ENCODE measurements at regions not wholly inside any gene's neighbourhood (a gene's known extent, or its start where the extent isn't known, plus 50 kb on each side); places are given as distances from the start of the nearest gene placed in this dataset.

DNA sequence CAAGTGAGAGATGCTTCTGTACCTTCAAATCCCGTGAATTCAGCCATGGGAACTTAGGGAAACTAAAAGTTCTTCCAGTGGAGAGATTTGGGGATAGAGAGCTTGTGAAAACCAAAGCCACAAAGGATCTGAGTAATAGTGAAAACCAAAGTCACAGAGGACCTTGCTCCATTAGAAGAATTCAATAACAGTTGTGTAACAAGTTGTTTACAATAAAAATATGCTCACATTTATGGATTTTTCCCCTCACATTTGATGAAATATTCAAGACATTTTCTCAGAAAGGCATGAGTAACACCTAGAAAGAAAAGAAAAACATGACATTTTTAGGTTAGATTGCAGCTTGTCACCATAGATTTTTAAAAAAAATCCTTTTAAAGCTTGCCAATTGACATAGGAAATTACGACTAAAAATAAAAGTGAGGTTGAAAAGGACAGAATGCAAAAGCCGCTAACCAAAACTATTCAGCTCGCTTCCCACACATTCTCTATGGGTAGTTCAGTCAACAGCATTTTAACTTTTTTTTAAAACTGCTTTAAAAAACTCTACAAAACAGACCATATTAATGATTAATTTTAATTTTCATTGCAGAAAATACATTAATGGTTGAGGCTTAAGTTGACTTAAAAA is 113.2 kb downstream of the CAND1 start:
- Histone ChIP-seq H3K4me3 (no peak overlapping the region), H3K36me3 (no peaks in the 10 kb centered on the region), H3K27ac (no peak overlapping the region), H4K20me1 (ENCODE audit: low read depth) (no peaks in the 10 kb centered on the region), H3K27me3 (no peaks in the 10 kb centered on the region), H3K4me1 (no peaks in the 10 kb centered on the region), H3K9me3 (ENCODE audit: low read depth) (no peaks in the 10 kb centered on the region), H3F3A (ENCODE audit: low read depth) (no peaks in the 10 kb centered on the region), H3K4me2 (no peak overlapping the region), H2AFZ (replicated peaks) (no peak overlapping the region), H3K79me2 (ENCODE audit: low read depth) (no peaks in the 10 kb centered on the region), H3K9ac (no peak overlapping the region)
- H3K4me3 Mint-ChIP-seq: no peak overlapping the region
- no peaks in the 10 kb centered on the region for H3K9me3 Mint-ChIP-seq
- H3K36me3 Mint-ChIP-seq: no peaks in the 10 kb centered on the region
- H3K27me3 Mint-ChIP-seq (ENCODE audit: insufficient read depth, low read depth): no peaks in the 10 kb centered on the region
- no peak for TF ChIP-seq CTCF (IDR thresholded peaks at IDR 0.05)
- no peak for TF ChIP-seq EZH2 (IDR thresholded peaks at IDR 0.05)
- TF ChIP-seq EZH2phosphoT487 (IDR thresholded peaks at IDR 0.05): no peak
- DNase-seq (ENCODE audit: low spot score): no peak
- H3K4me1 Mint-ChIP-seq: no peaks in the 10 kb centered on the region
- H3K27ac Mint-ChIP-seq: no peak overlapping the region

DNA sequence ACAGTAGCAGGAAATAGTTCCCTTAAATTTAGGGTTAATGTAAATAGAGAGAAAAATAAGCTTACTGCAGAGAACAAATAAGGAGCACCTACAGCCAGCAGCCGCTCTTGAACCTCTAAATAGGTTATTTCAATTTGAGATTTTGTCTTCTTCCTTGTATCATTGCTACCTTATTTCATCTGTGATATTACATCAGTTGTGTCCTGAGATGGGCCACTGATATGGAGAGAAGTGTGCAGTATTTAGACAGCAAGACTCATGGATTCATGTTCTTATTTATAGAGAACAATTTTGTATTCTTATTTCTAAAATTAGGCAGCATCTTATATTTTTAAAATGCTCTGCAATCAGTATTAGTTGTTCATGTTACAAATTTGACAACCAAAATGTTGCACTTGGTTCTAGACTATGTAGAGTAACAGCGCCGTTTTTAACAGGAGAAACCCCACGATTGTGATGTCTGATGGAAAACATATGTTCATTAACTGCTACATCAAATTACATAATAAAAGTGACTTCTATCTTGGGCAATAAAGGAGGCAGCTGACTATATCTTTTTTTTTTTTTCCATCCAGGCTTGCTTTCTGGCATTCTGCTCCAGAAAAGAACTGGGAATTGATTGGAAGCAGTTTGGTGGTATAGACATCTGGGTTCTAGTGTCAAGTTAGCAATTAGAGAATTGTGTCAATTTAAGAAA is 117.9 kb downstream of the CAND1 start:
- no peaks in the 10 kb centered on the region for H3K27me3 ChIP-seq
- no peak overlapping the region for H3K27ac ChIP-seq
- no peaks in the 10 kb centered on the region for H3K36me3 Mint-ChIP-seq
- peaks cover 7% of the 10 kb centered on the region for H3K4me1 ChIP-seq
- H3K27me3 Mint-ChIP-seq (ENCODE audit: insufficient read depth, low read depth): no peaks in the 10 kb centered on the region
- no peak for DNase-seq (ENCODE audit: low spot score)
- no peaks in the 10 kb centered on the region for H3K36me3 ChIP-seq
- H4K20me1 ChIP-seq (ENCODE audit: low read depth): no peaks in the 10 kb centered on the region
- TF ChIP-seq EZH2 (IDR thresholded peaks at IDR 0.05) (no peak), CTCF (IDR thresholded peaks at IDR 0.05) (no peak), EZH2phosphoT487 (IDR thresholded peaks at IDR 0.05) (no peak)
- H3F3A ChIP-seq (ENCODE audit: low read depth): peaks cover 7% of the 10 kb centered on the region
- peaks cover 20% of the 10 kb centered on the region for H3K4me1 Mint-ChIP-seq
- no peaks in the 10 kb centered on the region for H3K79me2 ChIP-seq (ENCODE audit: low read depth)
- no peaks in the 10 kb centered on the region for H3K9me3 Mint-ChIP-seq
- no peak overlapping the region for H2AFZ ChIP-seq (replicated peaks)
- H3K9me3 ChIP-seq (ENCODE audit: low read depth): no peaks in the 10 kb centered on the region
- no peak overlapping the region for H3K9ac ChIP-seq
- H3K4me3 Mint-ChIP-seq: no peak overlapping the region
- H3K27ac Mint-ChIP-seq: no peak overlapping the region
- H3K4me2 ChIP-seq: no peak overlapping the region
- no peak overlapping the region for H3K4me3 ChIP-seq

DNA sequence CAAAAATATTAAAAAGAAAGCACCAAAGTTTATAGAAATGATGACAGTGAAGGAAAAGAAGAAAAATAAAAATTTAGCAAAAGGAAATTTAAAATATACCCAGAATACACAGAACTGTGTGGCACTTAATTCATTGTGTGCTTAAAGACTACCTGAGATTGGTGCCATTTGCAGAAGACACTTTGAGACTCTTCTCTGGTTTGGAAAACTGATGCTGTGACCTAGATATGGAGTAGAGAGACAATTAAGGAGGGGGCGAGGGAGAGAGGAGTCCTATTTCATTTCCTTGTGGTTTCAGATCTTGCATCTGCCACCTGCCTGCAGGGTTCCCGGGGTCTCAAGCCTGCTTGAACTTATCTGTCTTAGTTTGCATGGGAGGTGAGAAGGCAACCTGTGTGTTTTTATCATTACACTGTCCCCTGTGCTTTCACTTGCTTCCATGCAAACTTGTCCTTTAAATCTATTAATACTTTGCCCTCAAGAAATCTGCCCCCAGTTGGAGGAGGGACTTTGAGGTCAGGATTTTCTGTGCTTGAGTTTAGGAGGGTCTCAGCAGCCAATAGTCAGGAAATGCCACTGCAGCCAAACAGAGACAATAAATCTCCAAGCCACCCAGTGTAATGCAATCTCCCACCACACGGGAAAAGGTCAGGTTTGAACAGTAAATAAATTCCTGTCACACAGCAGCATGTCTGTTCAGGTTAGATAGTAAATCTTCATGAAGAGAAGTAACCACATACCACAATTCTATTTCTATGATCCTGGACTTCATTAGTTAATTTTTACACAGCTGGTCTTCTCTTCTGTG is 119.4 kb downstream of the CAND1 start:
- Mint-ChIP-seq H3K9me3 (no peaks in the 10 kb centered on the region), H3K4me1 (peaks cover 20% of the 10 kb centered on the region), H3K27ac (no peak overlapping the region), H3K36me3 (no peaks in the 10 kb centered on the region), H3K27me3 (ENCODE audit: insufficient read depth, low read depth) (no peaks in the 10 kb centered on the region), H3K4me3 (no peak overlapping the region)
- Histone ChIP-seq H4K20me1 (ENCODE audit: low read depth) (no peaks in the 10 kb centered on the region), H3K9ac (no peak overlapping the region), H3K27me3 (no peaks in the 10 kb centered on the region), H3K4me3 (no peak overlapping the region), H2AFZ (replicated peaks) (peak overlapping the region; percentile 38), H3K79me2 (ENCODE audit: low read depth) (no peaks in the 10 kb centered on the region), H3K4me1 (peaks cover 7% of the 10 kb centered on the region), H3K36me3 (no peaks in the 10 kb centered on the region), H3F3A (ENCODE audit: low read depth) (peaks cover 7% of the 10 kb centered on the region), H3K27ac (no peak overlapping the region), H3K4me2 (no peak overlapping the region), H3K9me3 (ENCODE audit: low read depth) (no peaks in the 10 kb centered on the region)
- peak; percentile 31 for DNase-seq (ENCODE audit: low spot score)
- peak; percentile 42 for TF ChIP-seq CTCF (IDR thresholded peaks at IDR 0.05)
- TF ChIP-seq EZH2 (IDR thresholded peaks at IDR 0.05): no peak
